CD4-positive, alpha-beta T cell treated with Interleukin-4 for 1 hour (primary cell): ENCODE measurements at regions not wholly inside any gene's neighbourhood (a gene's known extent, or its start where the extent isn't known, plus 50 kb on each side); places are given as distances from the start of the nearest gene placed in this dataset.

ENCODE experiments used
- DNase-seq, 2 donors: peaks; one replicate each; pipeline ENCODE4 v3.0.0-alpha.2; 2020 to 2022

- no peak for DNase-seq
Observed at GRCh38 chr12:59196989-59197388, 276.7 kb upstream of the LRIG3 start.

DNA sequence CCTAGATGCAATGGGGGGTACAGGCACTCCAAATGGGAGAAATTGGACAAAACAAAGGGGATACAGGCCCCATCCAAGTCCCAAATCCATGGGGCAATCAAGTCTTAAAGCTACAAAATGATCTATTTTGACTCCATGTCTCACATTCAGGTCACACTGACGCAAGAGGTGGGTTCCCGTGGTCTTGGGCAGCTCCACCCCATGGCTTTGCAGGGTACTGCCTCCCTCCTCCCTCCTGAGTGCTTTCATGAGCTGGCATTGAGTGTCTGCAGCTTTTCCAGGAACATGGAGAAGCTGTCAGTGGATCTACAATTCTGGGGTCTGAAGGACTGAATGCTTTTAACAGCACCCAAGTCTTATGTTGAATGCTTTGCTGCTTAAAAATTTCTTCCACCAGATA is 274.5 kb upstream of the LRIG3 start:
- DNase-seq = no peak

- no peak for DNase-seq
Observed at GRCh38 chr12:59193476-59194050, 273.3 kb upstream of the LRIG3 start.

- no peak for DNase-seq
Observed at GRCh38 chr12:59191372-59191771, 271.1 kb upstream of the LRIG3 start.

GRCh38 chr12:59186451-59186850 is 266.1 kb upstream of the LRIG3 start:
- no peak for DNase-seq

- no peak for DNase-seq
Observed at GRCh38 chr12:59185295-59185694, 265.0 kb upstream of the LRIG3 start.

- DNase-seq = no peak
Observed at GRCh38 chr12:59182658-59183455, 262.6 kb upstream of the LRIG3 start.

- no peak for DNase-seq
Observed at GRCh38 chr12:59182191-59182590, 261.9 kb upstream of the LRIG3 start.

DNA sequence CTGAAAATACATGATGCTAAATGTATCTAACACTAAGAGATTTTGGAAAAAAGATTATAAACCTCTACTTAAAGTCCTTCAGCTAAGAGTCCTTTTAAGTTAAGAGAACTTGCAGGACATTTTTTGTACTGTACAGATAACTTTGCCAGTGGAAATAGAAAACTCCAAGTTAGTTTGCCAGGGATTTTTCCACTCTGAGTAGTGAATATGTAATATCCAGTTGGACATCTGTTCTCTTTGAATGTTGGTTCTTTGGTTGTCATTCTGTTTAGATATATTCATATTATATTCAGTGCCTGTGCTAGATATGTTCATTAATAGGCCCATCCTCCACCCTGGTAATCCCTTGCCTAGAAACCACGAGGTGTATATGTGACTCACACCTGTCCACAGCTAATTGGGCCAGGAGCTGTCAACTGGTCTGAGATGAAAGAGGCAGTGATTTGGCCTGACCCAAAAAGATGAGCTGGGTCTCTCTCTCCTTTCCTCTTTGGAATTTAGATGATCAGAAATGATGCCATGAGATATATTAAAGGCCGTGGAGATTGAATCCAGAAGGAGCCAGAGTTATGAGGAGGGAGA is 261.0 kb upstream of the LRIG3 start:
- no peak for DNase-seq

DNA sequence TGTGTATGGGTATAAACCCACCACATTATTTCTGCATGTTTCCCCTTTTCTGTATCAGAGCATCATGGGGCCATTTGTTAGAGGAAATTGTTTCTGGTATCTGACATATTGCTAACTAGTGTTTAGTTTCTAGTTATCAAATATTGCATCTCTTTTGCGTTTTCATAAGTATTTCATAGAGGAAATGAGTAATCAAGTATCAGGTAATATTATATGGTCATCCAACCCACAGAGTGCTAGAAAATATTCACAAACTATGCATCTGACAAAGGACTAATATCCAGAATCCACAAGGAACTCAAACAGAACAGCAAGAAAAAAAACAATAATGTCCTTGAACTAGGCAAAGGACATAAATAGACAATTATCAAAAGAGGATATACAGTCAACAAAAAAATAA is 258.9 kb upstream of the LRIG3 start:
- DNase-seq = no peak

DNA sequence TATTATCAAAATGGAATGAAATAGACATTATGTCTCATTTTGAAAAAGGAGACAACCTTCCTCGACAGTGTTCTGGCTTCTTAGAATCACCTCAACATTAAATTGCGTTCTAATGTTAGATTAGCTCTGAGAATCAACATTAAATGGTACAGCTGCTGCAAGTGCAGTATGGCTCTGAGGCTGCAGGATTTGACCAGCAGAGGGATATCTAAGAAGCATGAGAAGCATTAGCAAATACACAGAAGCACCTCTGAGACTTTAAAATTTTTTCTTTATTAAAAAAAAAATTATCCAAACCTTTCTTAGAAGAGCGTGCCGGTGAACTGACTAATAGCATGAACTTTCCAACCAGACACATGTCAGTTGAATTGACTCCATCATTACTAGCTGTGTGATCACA is 253.4 kb upstream of the LRIG3 start:
- DNase-seq = no peak

- no peak for DNase-seq
Observed at GRCh38 chr12:59168647-59169046, 248.3 kb upstream of the LRIG3 start.

DNA sequence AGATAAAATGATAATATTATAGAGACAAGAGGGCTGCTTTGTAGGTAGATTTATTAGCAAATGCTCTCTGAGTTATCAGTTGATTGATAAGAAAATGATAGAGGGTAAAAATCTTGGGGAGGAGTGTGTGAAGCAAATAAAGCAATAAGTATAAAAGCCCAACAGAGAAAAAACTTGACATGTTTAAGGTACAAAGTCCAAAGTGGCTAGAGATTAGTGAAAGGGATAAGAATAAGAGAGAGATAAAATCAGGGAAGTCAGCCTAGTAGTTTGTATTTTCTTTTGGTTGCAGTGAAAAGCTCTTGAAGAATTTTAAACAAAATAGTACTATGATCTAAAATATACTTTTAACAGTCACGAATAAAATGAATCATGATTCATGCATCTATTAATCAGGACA is 246.2 kb upstream of the LRIG3 start:
- DNase-seq = no peak

GRCh38 chr12:59164991-59165718 is 244.9 kb upstream of the LRIG3 start:
- peak in 1 of 2 donors; percentile 2 for DNase-seq

- DNase-seq = no peak
Observed at GRCh38 chr12:59164226-59164625, 243.9 kb upstream of the LRIG3 start.

DNA sequence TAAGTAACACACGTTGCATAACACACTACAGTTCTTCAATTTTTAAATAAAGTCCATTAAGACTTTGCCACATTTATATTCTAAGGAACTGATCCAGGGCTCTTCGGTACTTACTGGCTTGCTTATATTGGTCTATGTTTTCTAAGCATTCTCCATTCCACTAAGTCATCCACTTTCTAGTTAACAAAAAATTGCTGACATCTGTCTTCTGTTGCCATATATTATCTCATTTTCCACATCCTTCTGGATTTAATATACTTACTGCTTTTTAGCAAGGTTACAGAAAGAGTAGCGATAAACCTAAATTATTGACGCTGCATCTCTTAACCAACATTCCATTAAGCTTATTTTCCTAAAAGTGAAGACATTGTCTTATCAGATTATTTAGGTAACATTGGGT is 238.4 kb upstream of the LRIG3 start:
- no peak for DNase-seq

GRCh38 chr12:59158066-59158465 is 237.8 kb upstream of the LRIG3 start:
- DNase-seq = no peak

DNA sequence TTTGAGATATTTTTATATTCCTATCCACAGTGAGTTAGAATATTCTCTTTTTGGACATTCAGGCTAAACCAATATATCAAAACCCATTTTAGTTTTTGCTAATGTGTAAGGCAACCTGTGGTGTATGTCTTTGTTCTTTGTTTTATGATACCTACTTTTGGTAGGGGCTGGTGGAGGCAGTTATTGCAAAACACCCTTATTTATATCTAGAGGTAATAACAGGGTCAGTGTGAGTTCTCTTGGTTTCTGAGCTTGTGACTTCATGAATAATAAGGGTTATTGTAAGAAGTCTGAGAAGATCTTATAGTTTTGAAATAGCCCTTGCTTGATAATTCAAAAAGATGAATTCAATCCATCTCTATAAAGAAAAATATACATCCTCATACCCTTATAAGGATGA is 235.1 kb upstream of the LRIG3 start:
- no peak for DNase-seq

GRCh38 chr12:59151243-59151642 is 230.9 kb upstream of the LRIG3 start:
- no peak for DNase-seq

DNA sequence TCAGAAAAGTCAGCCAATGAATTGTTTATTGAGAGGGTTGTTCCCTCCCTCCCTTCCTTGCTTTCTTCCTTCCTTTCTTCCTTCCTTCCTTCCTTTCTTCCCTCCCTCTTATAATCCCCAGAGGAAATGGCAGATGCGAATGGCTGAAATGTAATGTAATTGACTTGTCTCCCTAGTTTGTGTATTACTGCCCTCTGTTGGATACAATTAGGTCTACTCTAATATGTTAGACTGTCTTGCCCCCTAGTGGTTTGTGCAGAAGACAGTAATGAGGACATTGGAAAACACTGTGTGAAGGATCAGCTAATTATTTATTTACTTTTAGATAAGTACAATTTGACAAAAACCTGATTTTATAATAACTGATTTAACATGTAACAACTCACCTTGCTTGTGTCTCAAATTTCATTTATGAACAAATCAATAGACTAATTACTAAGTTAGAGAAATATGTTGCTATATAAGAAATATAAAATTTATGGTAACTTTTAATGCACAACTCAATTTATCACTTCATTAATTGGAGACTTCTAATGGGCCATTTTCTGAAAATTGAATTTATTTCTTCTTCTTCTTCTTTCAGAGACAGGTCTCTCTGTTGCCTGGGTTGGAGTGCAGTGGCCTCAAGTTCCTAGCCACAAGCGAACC is 229.8 kb upstream of the LRIG3 start:
- DNase-seq = peak in 1 of 2 donors; percentile 39

GRCh38 chr12:59147791-59148190 is 227.5 kb upstream of the LRIG3 start:
- DNase-seq = no peak

DNA sequence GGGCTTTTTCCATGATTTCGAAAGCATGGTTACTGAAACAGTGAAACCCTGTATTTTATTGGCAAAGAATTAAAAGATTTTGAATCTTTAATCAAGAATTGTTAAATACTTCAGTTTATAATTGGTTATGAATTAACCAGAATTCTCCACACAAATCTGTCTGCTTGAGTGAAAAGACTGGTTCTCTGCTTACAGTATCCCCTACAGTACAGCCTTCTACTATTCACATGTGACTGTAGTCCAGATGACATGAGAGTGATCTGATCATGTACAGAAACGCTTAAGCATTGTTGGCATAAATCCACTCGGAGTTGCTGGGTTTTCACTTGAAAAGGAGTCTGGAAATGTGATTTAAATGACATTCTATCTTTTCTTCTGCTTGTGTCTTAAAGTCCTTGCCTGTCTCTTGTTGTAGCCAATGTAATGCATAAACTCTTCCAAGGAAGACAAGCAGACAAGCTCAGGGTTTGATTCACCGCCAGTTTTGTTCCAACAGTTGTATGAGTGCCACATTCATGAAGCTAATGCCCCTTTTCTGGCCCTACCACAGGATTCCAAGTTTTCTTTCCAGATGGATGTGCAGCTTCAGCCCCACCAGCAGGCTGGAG is 222.0 kb upstream of the LRIG3 start:
- DNase-seq = no peak

DNA sequence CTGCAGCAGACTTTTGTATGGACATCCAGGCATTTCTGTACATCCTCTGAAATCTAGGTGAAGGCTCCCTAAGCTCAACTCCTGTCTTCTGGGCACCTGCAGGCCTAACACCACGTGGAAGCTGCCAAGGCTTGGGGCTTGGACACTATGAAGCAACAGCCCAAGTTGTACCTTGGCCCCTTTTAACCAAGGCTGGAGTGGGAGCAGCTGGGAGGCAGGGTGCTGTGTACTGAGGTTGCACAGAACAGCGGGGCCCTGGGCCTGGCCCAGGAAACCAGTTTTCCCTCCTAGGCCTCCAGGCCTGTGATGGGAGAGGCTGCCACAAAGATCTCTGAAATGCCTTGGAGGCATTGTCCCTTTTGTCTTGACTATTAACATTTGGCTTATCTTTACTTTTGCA is 214.4 kb upstream of the LRIG3 start:
- no peak for DNase-seq
